Endothelial cell of umbilical vein (primary cell): ENCODE measurements at regions not wholly inside any gene's neighbourhood (a gene's known extent, or its start where the extent isn't known, plus 50 kb on each side); places are given as distances from the start of the nearest gene placed in this dataset.

Experiments
- BruUV-seq: library from RNA; stranded (reverse); fragments of 400-500 nt; replicated peaks from 2 replicates; lab custom pipeline; 2021; lab: Mats Ljungman, UMichigan
- CTCF ChIA-PET: fragments of 300-600, 350-600 bp; sonication (Branson Sonifier 250); formaldehyde crosslinking; loops from one replicate; lab custom pipeline; 2021; ENCODE audit warnings: antibody characterized with exemption, inconsistent platforms; lab: Charles Lee
- POLR2A ChIA-PET: fragments of 300-600, 350-600 bp; sonication (Branson Sonifier 250); formaldehyde crosslinking; loops from one replicate; lab custom pipeline; 2021; ENCODE audit warnings: antibody characterized with exemption, inconsistent platforms; lab: Charles Lee
- DNase-seq: peaks from one replicate; pipeline ENCODE4 v3.0.0-alpha.2; 2011; ENCODE audit warnings: low read depth, low spot score
- FAIRE-seq: peaks from 2 replicates; lab custom pipeline; 2011; peaks lifted over from hg19 to GRCh38; lab: Jason Lieb, UNC
- H2AFZ ChIP-seq: 2 replicates; pipeline ENCODE4 v1.6.0; 2012; ENCODE audit warnings: low read depth, low read length, control low read depth, inconsistent platforms
- H3K27ac ChIP-seq: 2 replicates; pipeline ENCODE4 v1.5.1; 2011; ENCODE audit warnings: low read depth, mild to moderate bottlenecking, control low read depth, low read length, moderate library complexity; ENCODE audit not compliant: insufficient read depth
- H3K27me3 ChIP-seq, 2 experiments: 2 replicates each; pipeline versions ENCODE4 v1.6.0 to v1.6.1; 2011; ENCODE audit warnings: low read length in 2 of 2, mixed read lengths in 1 of 2; ENCODE audit not compliant: control insufficient read depth in 2 of 2, insufficient read depth in 2 of 2
- H3K36me3 ChIP-seq, 2 experiments: 2 replicates in 1 of 2; 3 replicates in 1 of 2; pipeline ENCODE4 v1.5.1; 2011; ENCODE audit warnings: low read length in 2 of 2, mild to moderate bottlenecking in 1 of 2, moderate library complexity in 1 of 2; ENCODE audit not compliant: control insufficient read depth in 2 of 2, insufficient read depth in 2 of 2; ENCODE audit errors: extremely low read depth in 1 of 2
- H3K4me1 ChIP-seq: 3 replicates; pipeline ENCODE4 v1.5.1; 2011; ENCODE audit warnings: mild to moderate bottlenecking, low read length; ENCODE audit not compliant: control insufficient read depth, insufficient read depth; ENCODE audit errors: extremely low read depth
- H3K4me2 ChIP-seq: 2 replicates; pipeline ENCODE4 v1.6.1; 2011; ENCODE audit warnings: low read length, control low read depth, mixed read lengths; ENCODE audit not compliant: insufficient read depth
- H3K4me3 ChIP-seq, 3 experiments: fragments of 200-600 bp in 1 of 3; sonication (generic), shearing (Covaris generic) in 1 of 3; replicated peaks in 1 of 3; 2 replicates each; pipeline ENCODE4 v1.5.1; 2011 to 2016; ENCODE audit warnings: control low read depth in 3 of 3, low read length in 3 of 3, mild to moderate bottlenecking in 2 of 3, inconsistent platforms in 1 of 3, low read depth in 1 of 3, moderate library complexity in 1 of 3; ENCODE audit not compliant: insufficient read depth in 1 of 3
- H3K79me2 ChIP-seq: 2 replicates; pipeline ENCODE4 v1.6.0; 2012; ENCODE audit warnings: low read length, inconsistent platforms; ENCODE audit not compliant: control insufficient read depth, insufficient read depth
- H3K9ac ChIP-seq: replicated peaks from 2 replicates; pipeline ENCODE3; 2011; ENCODE audit warnings: low read length, control low read depth; ENCODE audit not compliant: insufficient read depth; ENCODE audit errors: extremely low read depth
- H3K9me1 ChIP-seq: replicated peaks from 3 replicates; pipeline ENCODE4 v1.6.0; 2011; ENCODE audit warnings: mild to moderate bottlenecking, low read length; ENCODE audit not compliant: control insufficient read depth, insufficient read depth; ENCODE audit errors: extremely low read depth
- H3K9me3 ChIP-seq: replicated peaks from 2 replicates; pipeline ENCODE4 v1.5.1; 2012; ENCODE audit warnings: low read length, inconsistent platforms; ENCODE audit not compliant: control insufficient read depth, insufficient read depth
- H4K20me1 ChIP-seq: replicated peaks from 2 replicates; pipeline ENCODE3; 2011; ENCODE audit warnings: mild to moderate bottlenecking, low read length; ENCODE audit not compliant: control insufficient read depth, insufficient read depth; ENCODE audit errors: extremely low read depth
- EZH2 ChIP-seq: IDR thresholded peaks from 2 replicates; pipeline ENCODE4 v1.6.1; 2012; ENCODE audit warnings: borderline replicate concordance, low read depth, mild to moderate bottlenecking, moderate library complexity, low read length, inconsistent platforms; ENCODE audit not compliant: severe bottlenecking
- FOS ChIP-seq: IDR thresholded peaks from 2 replicates; pipeline ENCODE4 v1.6.1; 2011; ENCODE audit warnings: mild to moderate bottlenecking, low read length, moderate library complexity, borderline replicate concordance; ENCODE audit not compliant: insufficient read depth
- GATA2 ChIP-seq: IDR thresholded peaks from 2 replicates; pipeline ENCODE4 v1.7.0; 2011; ENCODE audit warnings: low read depth, mild to moderate bottlenecking, moderate library complexity, mixed read lengths, low read length; ENCODE audit not compliant: insufficient read length, insufficient read depth
- JUN ChIP-seq: IDR thresholded peaks from 2 replicates; pipeline ENCODE4 v1.6.1; 2011; ENCODE audit warnings: borderline replicate concordance, low read depth; ENCODE audit not compliant: insufficient read length, insufficient read depth
- MYC ChIP-seq: IDR thresholded peaks from one replicate; pipeline ENCODE4 v1.6.1; 2011; ENCODE audit warnings: mild to moderate bottlenecking, low read depth, low read length
- POLR2A ChIP-seq: IDR thresholded peaks from 2 replicates; pipeline ENCODE4 v1.6.1; 2012; ENCODE audit warnings: low read depth, mild to moderate bottlenecking, control low read depth, low read length
- POLR2AphosphoS5 ChIP-seq: IDR thresholded peaks from 2 replicates; pipeline ENCODE4 v1.6.1; 2012; ENCODE audit warnings: low read depth, mild to moderate bottlenecking, control low read depth, low read length, moderate library complexity; ENCODE audit not compliant: insufficient read depth
- dilution Hi-C: fragments of 300-500 bp; cut with MboI; formaldehyde crosslinking; loops from one replicate; pipeline ENCODE4 v1.15.0; 2019; ENCODE audit warnings: low sequenced_read_pairs; ENCODE audit not compliant: extremely low pct_ligation_motif_present
- intact Hi-C: fragments of 100-400 bp; cut with micrococcal nuclease; formaldehyde crosslinking; loops from one replicate; pipeline ENCODE4 v1.10.0; 2022
- TF ChIP-seq, protein P1 (sequence below): IDR thresholded peaks from 2 replicates; pipeline ENCODE4 v1.6.1; 2011; ENCODE audit not compliant: insufficient read depth, insufficient read length

GRCh38 chr9:90162326-90162725 is 480.3 kb downstream of the DIRAS2 start:
- intact Hi-C loops (loop anchor here (10.0 kb wide), 1 partner anchor 132 kb away; no protein-coding TSS in a partner anchor), dilution Hi-C loops (no loop called here)
- BruUV-seq: no TSS peak
- Histone ChIP-seq H2AFZ (no peak overlapping the region), H3K27me3 (no peaks in the 10 kb centered on the region), H3K9ac (no peak overlapping the region), H4K20me1 (no peaks in the 10 kb centered on the region), H3K79me2 (no peaks in the 10 kb centered on the region), H3K27ac (no peak overlapping the region), H3K4me1 (no peaks in the 10 kb centered on the region), H3K4me3 (no peak overlapping the region), H3K4me2 (no peak overlapping the region), H3K36me3 (no peaks in the 10 kb centered on the region), H3K9me3 (no peaks in the 10 kb centered on the region), H3K9me1 (no peaks in the 10 kb centered on the region)
- FAIRE-seq (no peak), DNase-seq (no peak)
- ChIA-PET POLR2A (no interaction called here), CTCF (interaction anchor here (0.6 kb wide), 1 partner anchor 584 kb away, joined by 3 read pairs; no protein-coding TSS in a partner anchor)
- TF ChIP-seq FOS: no peak

DNA sequence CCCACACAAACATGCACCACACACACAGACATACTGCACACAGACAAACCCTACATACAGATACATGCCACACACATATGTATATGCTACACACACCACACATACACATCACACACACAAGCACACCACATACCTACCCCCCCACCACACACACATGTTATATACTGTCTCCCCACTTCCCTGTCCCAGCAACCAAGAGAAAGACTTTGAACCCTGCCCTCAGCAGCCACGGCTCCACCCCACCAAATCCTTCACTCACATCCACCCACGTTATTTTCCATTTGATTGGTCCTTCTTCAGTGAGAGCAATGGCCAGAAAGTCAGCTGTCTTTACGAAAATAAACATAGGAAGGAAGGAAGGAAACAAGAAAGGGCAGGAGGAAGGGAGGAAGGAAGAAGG is 479.8 kb downstream of the DIRAS2 start:
- H3K36me3 ChIP-seq: no peaks in the 10 kb centered on the region
- no peaks in the 10 kb centered on the region for H3K27me3 ChIP-seq
- no peak for FAIRE-seq
- no peak for DNase-seq
- no peak overlapping the region for H2AFZ ChIP-seq
- H3K9ac ChIP-seq: no peak overlapping the region
- intact Hi-C loops (loop anchor here (10.0 kb wide), 1 partner anchor 132 kb away; no protein-coding TSS in a partner anchor), dilution Hi-C loops (no loop called here)
- no TSS peak for BruUV-seq
- H3K4me1 ChIP-seq: no peaks in the 10 kb centered on the region
- no peak overlapping the region for H3K4me3 ChIP-seq
- no peaks in the 10 kb centered on the region for H3K9me3 ChIP-seq
- H3K27ac ChIP-seq: no peak overlapping the region
- POLR2A ChIA-PET: no interaction called here
- CTCF ChIA-PET: interaction anchor here (0.6 kb wide), 1 partner anchor 585 kb away, joined by 3 read pairs; no protein-coding TSS in a partner anchor
- H4K20me1 ChIP-seq: no peaks in the 10 kb centered on the region
- no peaks in the 10 kb centered on the region for H3K9me1 ChIP-seq
- no peaks in the 10 kb centered on the region for H3K79me2 ChIP-seq
- H3K4me2 ChIP-seq: no peak overlapping the region
- TF ChIP-seq POLR2AphosphoS5: no peak
- TF ChIP-seq FOS: no peak
- TF ChIP-seq, protein P1, sequence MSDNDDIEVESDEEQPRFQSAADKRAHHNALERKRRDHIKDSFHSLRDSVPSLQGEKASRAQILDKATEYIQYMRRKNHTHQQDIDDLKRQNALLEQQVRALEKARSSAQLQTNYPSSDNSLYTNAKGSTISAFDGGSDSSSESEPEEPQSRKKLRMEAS: no peak
- no peak for TF ChIP-seq GATA2
- no peak for TF ChIP-seq POLR2A
- no peak for TF ChIP-seq MYC
- TF ChIP-seq JUN: no peak
- TF ChIP-seq EZH2: no peak
